ENCODE measurements at regions not wholly inside any gene's neighbourhood (a gene's known extent, or its start where the extent isn't known, plus 50 kb on each side); places are given as distances from the start of the nearest gene placed in this dataset.

GRCh38 chr12:43102546-43103264 is 449.3 kb downstream of the ADAMTS20 start:
- DNase-seq = no peak
- TF ChIP-seq POLR2A (IDR thresholded peaks at IDR 0.05) (no peak), CTCF (IDR thresholded peaks at IDR 0.05) (no peak)
- no peaks in the 10 kb centered on the region for H3K36me3 ChIP-seq (replicated peaks in 1 of 2)
- no peaks in the 10 kb centered on the region for H3K27me3 ChIP-seq
- no peaks in the 10 kb centered on the region for H3K9me3 ChIP-seq (replicated peaks in 1 of 3)
- no peak overlapping the region for H3K4me3 ChIP-seq
- intact Hi-C loops (cut with DNase I) = no loop called here
- H3K27ac ChIP-seq = no peak overlapping the region
- 53 to 61% (median 58%) methylated on average over 4 of the region's 4 CpGs for WGBS, 4 donors
- H3K4me1 ChIP-seq (replicated peaks in 1 of 2) = no peaks in the 10 kb centered on the region

DNA sequence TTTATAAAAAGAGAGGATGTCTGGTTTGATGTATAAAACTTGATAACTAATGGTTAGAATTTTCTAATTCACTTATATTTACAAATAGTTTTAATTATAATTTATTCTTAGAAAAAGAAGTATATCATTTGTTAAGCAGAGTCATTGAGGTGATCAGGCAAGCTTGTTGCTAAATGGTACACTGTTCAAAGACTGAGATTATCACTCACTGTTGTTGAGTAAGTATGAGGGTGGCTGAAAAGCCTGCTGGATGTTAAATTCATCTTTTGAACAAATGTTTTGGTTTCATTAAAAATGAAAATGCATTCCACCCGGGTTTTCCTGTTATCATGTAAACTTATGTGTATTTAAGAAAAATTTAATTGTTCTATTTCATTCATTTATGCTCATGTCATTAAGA is 451.8 kb downstream of the ADAMTS20 start:
- Histone ChIP-seq H3K4me1 (replicated peaks in 1 of 2) (no peaks in the 10 kb centered on the region), H3K4me3 (no peak overlapping the region), H3K27me3 (no peaks in the 10 kb centered on the region), H3K27ac (no peak overlapping the region), H3K9me3 (replicated peaks in 1 of 3) (no peaks in the 10 kb centered on the region), H3K36me3 (replicated peaks in 1 of 2) (no peaks in the 10 kb centered on the region)
- no peak for DNase-seq
- WGBS, 4 donors = 50 to 65% (median 53%) methylated on average over 1 of the region's 1 CpG
- intact Hi-C loops (cut with DNase I) = no loop called here
- no peak for TF ChIP-seq POLR2A (IDR thresholded peaks at IDR 0.05)
- no peak for TF ChIP-seq CTCF (IDR thresholded peaks at IDR 0.05)

DNA sequence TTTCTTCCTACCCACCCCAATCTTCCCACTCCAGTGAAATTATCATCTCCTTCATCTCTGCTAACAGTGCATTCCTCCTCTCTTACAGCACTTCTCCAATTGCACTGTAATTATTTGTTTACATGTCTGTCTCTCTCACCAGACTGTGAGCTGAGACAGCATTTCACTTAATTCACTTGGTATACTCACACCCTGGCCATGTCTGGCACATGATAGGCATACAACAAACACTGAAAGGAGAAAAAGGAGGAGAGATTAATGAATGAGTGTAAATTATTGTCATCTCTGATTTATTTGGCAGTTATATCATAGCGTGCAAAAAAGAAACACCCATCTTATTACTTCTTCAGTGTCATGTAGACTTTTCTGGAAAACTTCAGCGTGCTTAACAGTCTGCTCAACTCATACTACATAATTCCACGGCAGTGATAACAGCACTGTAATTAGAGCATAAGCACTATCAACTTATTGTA is 452.3 kb downstream of the ADAMTS20 start:
- 38 to 63% (median 56%) methylated on average over 3 of the region's 3 CpGs for WGBS, 4 donors
- H3K9me3 ChIP-seq (replicated peaks in 1 of 3) = no peaks in the 10 kb centered on the region
- H3K4me1 ChIP-seq (replicated peaks in 1 of 2) = no peaks in the 10 kb centered on the region
- H3K27ac ChIP-seq = no peak overlapping the region
- DNase-seq = no peak
- no peak overlapping the region for H3K4me3 ChIP-seq
- no peaks in the 10 kb centered on the region for H3K36me3 ChIP-seq (replicated peaks in 1 of 2)
- no peaks in the 10 kb centered on the region for H3K27me3 ChIP-seq
- intact Hi-C loops (cut with DNase I) = no loop called here
- TF ChIP-seq CTCF (IDR thresholded peaks at IDR 0.05) (no peak), POLR2A (IDR thresholded peaks at IDR 0.05) (no peak)

DNA sequence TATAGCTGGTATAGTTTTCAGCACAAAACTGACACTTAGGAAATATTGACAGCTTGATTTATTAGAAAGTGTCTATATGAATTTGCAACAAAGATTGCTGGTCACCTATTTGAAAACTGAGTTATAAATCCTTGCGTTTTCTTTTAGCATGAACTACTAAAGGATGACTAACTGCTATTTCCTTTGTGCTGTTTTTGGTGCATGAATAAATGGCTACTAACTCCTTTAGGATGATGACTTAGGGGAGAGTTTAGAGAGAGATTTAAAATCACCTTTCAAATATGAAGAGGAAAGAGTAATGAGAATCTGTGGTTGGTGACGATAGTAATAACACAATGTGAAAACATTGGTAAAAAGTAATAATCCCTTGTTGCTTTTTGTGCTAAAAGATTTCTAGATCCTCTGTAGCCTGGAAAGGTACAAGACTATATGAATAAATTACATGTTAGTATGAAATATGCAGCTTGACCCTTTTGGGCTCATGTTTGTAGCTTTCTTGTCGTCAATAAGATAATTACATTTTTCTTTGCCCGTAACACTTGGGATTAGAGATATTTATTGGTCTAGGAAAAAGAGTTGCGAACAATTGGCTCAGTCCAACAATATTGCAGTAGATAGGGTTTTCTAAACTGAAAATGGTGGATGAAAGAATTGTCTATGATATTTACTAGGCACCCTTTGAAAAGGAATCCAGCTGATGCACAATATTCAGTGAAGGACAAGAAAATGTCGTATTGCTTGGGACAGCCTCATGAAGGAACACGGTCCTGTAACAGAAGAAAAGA is 453.0 kb downstream of the ADAMTS20 start:
- Histone ChIP-seq H3K9me3 (replicated peaks in 1 of 3) (no peaks in the 10 kb centered on the region), H3K27ac (no peak overlapping the region), H3K36me3 (replicated peaks in 1 of 2) (no peaks in the 10 kb centered on the region), H3K4me3 (no peak overlapping the region), H3K4me1 (replicated peaks in 1 of 2) (no peaks in the 10 kb centered on the region), H3K27me3 (no peaks in the 10 kb centered on the region)
- intact Hi-C loops (cut with DNase I) = no loop called here
- TF ChIP-seq POLR2A (IDR thresholded peaks at IDR 0.05) = no peak
- no peak for TF ChIP-seq CTCF (IDR thresholded peaks at IDR 0.05)
- no peak for DNase-seq
- 81 to 88% (median 83%) methylated on average over 7 of the region's 7 CpGs for WGBS, 4 donors

Measured in adrenal gland (tissue), 9 donors.